GM12878 (cell line): ENCODE measurements at regions not wholly inside any gene's neighbourhood (a gene's known extent, or its start where the extent isn't known, plus 50 kb on each side); places are given as distances from the start of the nearest gene placed in this dataset.

Experiments
- ATAC-seq: fragments of 200-7000 bp; cut with Tn5 transposase; 3 replicates; pipeline ENCODE4 v1.9.1; 2020; ENCODE audit warnings: mild to moderate bottlenecking, moderate library complexity
- BruUV-seq: library from RNA; stranded (reverse); fragments of 400-500 nt; replicated peaks from 2 replicates; lab custom pipeline; 2021; lab: Mats Ljungman, UMichigan
- CTCF ChIA-PET: fragments of 300-600 bp; sonication (Branson Sonifier 250); formaldehyde crosslinking; extraction: SDS; loops from one replicate; lab custom pipeline; 2021; ENCODE audit warnings: inconsistent platforms; lab: Yijun Ruan, JAX
- POLR2A ChIA-PET: fragments of 350-600 bp; formaldehyde crosslinking; extraction: SDS; loops from one replicate; lab custom pipeline; 2021; ENCODE audit warnings: inconsistent platforms; lab: Charles Lee
- RAD21 ChIA-PET: fragments of 300-600 bp; sonication (Branson Sonifier 250); formaldehyde crosslinking; loops from one replicate; lab custom pipeline; 2023; ENCODE audit warnings: antibody characterized with exemption; ENCODE audit not compliant: unreplicated experiment; lab: Charles Lee
- SMC1A ChIA-PET: fragments of 300-600 bp; sonication (Branson Sonifier 250); formaldehyde crosslinking; loops from one replicate; lab custom pipeline; 2023; ENCODE audit not compliant: unreplicated experiment, uncharacterized antibody; lab: Charles Lee
- DNase-seq: peaks from one replicate; pipeline ENCODE4 v3.0.0-alpha.2; 2011; ENCODE audit warnings: low read depth, low spot score
- FAIRE-seq: peaks from 3 replicates; lab custom pipeline; 2011; peaks lifted over from hg19 to GRCh38; lab: Jason Lieb, UNC
- H2AFZ ChIP-seq: 2 replicates; pipeline ENCODE4 v1.6.0; 2011; ENCODE audit warnings: low read depth, low read length, control low read depth; ENCODE audit not compliant: control insufficient read depth
- H3K27ac ChIP-seq: 2 replicates; pipeline ENCODE4 v1.5.1; 2011; ENCODE audit warnings: control low read depth; ENCODE audit not compliant: control insufficient read depth, insufficient read depth
- H3K27me3 ChIP-seq, 2 experiments: replicated peaks in 1 of 2; 2 replicates each; pipeline versions ENCODE4 v1.6.0 to v1.6.1; 2011; ENCODE audit warnings: low read length in 1 of 2; ENCODE audit not compliant: control insufficient read depth in 2 of 2, insufficient read depth in 2 of 2
- H3K36me3 ChIP-seq, 2 experiments: 2 replicates each; pipeline ENCODE4 v1.5.1; 2011; ENCODE audit warnings: low read length in 1 of 2; ENCODE audit not compliant: control insufficient read depth in 2 of 2, insufficient read depth in 2 of 2
- H3K4me1 ChIP-seq: 2 replicates; pipeline ENCODE4 v1.6.1; 2011; ENCODE audit warnings: mild to moderate bottlenecking, low read length, moderate library complexity, mixed read lengths; ENCODE audit not compliant: control insufficient read depth, insufficient read depth
- H3K4me2 ChIP-seq: 2 replicates; pipeline ENCODE4 v1.6.0; 2011; ENCODE audit warnings: control low read depth; ENCODE audit not compliant: control insufficient read depth, insufficient read depth
- H3K4me3 ChIP-seq: fragments of 200-600 bp; sonication (generic); 2 replicates; pipeline ENCODE4 v1.5.1; 2016
- H3K79me2 ChIP-seq: 2 replicates; pipeline ENCODE4 v1.6.0; 2011; ENCODE audit warnings: low read length; ENCODE audit not compliant: control insufficient read depth, insufficient read depth
- H3K9ac ChIP-seq: 2 replicates; pipeline ENCODE4 v1.8.0; 2011; ENCODE audit warnings: low read length, control low read depth, mixed read lengths; ENCODE audit not compliant: control insufficient read depth, insufficient read depth
- H3K9me3 ChIP-seq: replicated peaks from 3 replicates; pipeline ENCODE4 v1.5.1; 2011; ENCODE audit warnings: mild to moderate bottlenecking, low read length; ENCODE audit not compliant: control insufficient read depth, insufficient read depth
- H4K20me1 ChIP-seq: 2 replicates; pipeline ENCODE4 v1.6.0; 2011; ENCODE audit not compliant: control insufficient read depth, insufficient read depth
- CHD1 ChIP-seq: IDR thresholded peaks from 2 replicates; pipeline ENCODE4 v1.6.1; 2012; ENCODE audit warnings: low read depth, low read length, improper control_type of control experiment
- CHD2 ChIP-seq: IDR thresholded peaks from 2 replicates; pipeline ENCODE4 v1.6.1; 2011; ENCODE audit warnings: low read depth, low read length, improper control_type of control experiment, borderline replicate concordance
- CREM ChIP-seq: IDR thresholded peaks from 2 replicates; pipeline ENCODE4 v1.6.1; 2014; ENCODE audit warnings: antibody characterized with exemption, low read depth
- IKZF1 ChIP-seq: fragments of 450-650 bp; conservative IDR thresholded peaks from 2 replicates; pipeline ENCODE4 v1.6.1; 2017; ENCODE audit warnings: antibody characterized with exemption, mild to moderate bottlenecking
- SUPT20H ChIP-seq: IDR thresholded peaks from 2 replicates; pipeline ENCODE4 v1.6.1; 2011; ENCODE audit warnings: low read depth, mild to moderate bottlenecking, low read length, moderate library complexity, borderline replicate concordance; ENCODE audit not compliant: control insufficient read depth
- ZSCAN29 ChIP-seq: fragments of 450-650 bp; IDR thresholded peaks from 2 replicates; pipeline ENCODE4 v1.6.1; 2017; ENCODE audit warnings: mild to moderate bottlenecking, moderate library complexity
- WGBS: methylation state at CpG from one replicate; pipeline ENCODE4 v1.1.6; 2016; ENCODE audit warnings: low lambda C conversion rate; ENCODE audit not compliant: insufficient replicate concordance, insufficient coverage; ENCODE audit errors: missing lambda C conversion rate; 5-methylcytosine and 5-hydroxymethylcytosine counted together
- in situ Hi-C: fragments of 300-500 bp; cut with MboI; formaldehyde crosslinking; loops from 9 replicates; pipeline ENCODE4 v1.14.3; 2018; ENCODE audit warnings: mixed read lengths
- intact Hi-C: fragments of 100-400 bp; cut with micrococcal nuclease; formaldehyde crosslinking; loops from one replicate; pipeline ENCODE4 v1.14.2; 2022; ENCODE audit not compliant: unreplicated experiment
- TF ChIP-seq, protein P1 (sequence below): IDR thresholded peaks from 2 replicates; pipeline ENCODE4 v1.6.1; 2012; ENCODE audit warnings: improper control_type of control experiment, low read depth, low read length; ENCODE audit not compliant: insufficient replicate concordance

- ChIA-PET POLR2A (no interaction called here), SMC1A (interaction anchor here (0.6 to 1.3 kb wide), 3 partner anchors 10 to 100 kb away, joined by 3 read pairs; no protein-coding TSS in a partner anchor), CTCF (no interaction called here), RAD21 (no interaction called here)
- H3K36me3 ChIP-seq, result no peaks in the 10 kb centered on the region
- intact Hi-C loops (no loop called here), in situ Hi-C loops (no loop called here)
- no peak overlapping the region for H3K4me2 ChIP-seq
- TF ChIP-seq CHD1 (no peak), CREM (no peak), IKZF1 (no peak), ZSCAN29 (no peak), CHD2 (no peak), SUPT20H (no peak)
- TF ChIP-seq, protein P1, sequence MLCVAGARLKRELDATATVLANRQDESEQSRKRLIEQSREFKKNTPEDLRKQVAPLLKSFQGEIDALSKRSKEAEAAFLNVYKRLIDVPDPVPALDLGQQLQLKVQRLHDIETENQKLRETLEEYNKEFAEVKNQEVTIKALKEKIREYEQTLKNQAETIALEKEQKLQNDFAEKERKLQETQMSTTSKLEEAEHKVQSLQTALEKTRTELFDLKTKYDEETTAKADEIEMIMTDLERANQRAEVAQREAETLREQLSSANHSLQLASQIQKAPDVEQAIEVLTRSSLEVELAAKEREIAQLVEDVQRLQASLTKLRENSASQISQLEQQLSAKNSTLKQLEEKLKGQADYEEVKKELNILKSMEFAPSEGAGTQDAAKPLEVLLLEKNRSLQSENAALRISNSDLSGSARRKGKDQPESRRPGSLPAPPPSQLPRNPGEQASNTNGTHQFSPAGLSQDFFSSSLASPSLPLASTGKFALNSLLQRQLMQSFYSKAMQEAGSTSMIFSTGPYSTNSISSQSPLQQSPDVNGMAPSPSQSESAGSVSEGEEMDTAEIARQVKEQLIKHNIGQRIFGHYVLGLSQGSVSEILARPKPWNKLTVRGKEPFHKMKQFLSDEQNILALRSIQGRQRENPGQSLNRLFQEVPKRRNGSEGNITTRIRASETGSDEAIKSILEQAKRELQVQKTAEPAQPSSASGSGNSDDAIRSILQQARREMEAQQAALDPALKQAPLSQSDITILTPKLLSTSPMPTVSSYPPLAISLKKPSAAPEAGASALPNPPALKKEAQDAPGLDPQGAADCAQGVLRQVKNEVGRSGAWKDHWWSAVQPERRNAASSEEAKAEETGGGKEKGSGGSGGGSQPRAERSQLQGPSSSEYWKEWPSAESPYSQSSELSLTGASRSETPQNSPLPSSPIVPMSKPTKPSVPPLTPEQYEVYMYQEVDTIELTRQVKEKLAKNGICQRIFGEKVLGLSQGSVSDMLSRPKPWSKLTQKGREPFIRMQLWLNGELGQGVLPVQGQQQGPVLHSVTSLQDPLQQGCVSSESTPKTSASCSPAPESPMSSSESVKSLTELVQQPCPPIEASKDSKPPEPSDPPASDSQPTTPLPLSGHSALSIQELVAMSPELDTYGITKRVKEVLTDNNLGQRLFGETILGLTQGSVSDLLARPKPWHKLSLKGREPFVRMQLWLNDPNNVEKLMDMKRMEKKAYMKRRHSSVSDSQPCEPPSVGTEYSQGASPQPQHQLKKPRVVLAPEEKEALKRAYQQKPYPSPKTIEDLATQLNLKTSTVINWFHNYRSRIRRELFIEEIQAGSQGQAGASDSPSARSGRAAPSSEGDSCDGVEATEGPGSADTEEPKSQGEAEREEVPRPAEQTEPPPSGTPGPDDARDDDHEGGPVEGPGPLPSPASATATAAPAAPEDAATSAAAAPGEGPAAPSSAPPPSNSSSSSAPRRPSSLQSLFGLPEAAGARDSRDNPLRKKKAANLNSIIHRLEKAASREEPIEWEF, result no peak
- no peak for DNase-seq
- no peak overlapping the region for H3K9ac ChIP-seq
- no peak overlapping the region for H3K27ac ChIP-seq
- H3K4me3 ChIP-seq, result no peak overlapping the region
- no TSS peak for BruUV-seq
- FAIRE-seq, result no peak
- no peaks in the 10 kb centered on the region for H4K20me1 ChIP-seq
- no peaks in the 10 kb centered on the region for H3K9me3 ChIP-seq
- no peak for ATAC-seq
- no peaks in the 10 kb centered on the region for H3K79me2 ChIP-seq
- no peaks in the 10 kb centered on the region; a peak in 1 of 4 replicates for H3K27me3 ChIP-seq
- 73% methylated on average over 4 of the region's 4 CpGs for WGBS
- H3K4me1 ChIP-seq, result no peaks in the 10 kb centered on the region
- no peak overlapping the region for H2AFZ ChIP-seq
These were observed 190.7 kb upstream of the SIX2 start for GRCh38 chr2:45199973-45200372.
